NB4 (cell line): ENCODE measurements at regions not wholly inside any gene's neighbourhood (a gene's known extent, or its start where the extent isn't known, plus 50 kb on each side); places are given as distances from the start of the nearest gene placed in this dataset.

ENCODE experiments used
- CTCF ChIP-seq: IDR thresholded peaks from one replicate; pipeline ENCODE4 v1.5.1; 2012; ENCODE audit warnings: low read depth, low read length
- POLR2A ChIP-seq: IDR thresholded peaks from 2 replicates; pipeline ENCODE4 v1.6.1; 2011; ENCODE audit warnings: mild to moderate bottlenecking; ENCODE audit not compliant: insufficient read length; ENCODE audit errors: extremely low read depth

- TF ChIP-seq CTCF (no peak), POLR2A (no peak)
Observed at GRCh38 chrX:42460706-42461105, 317.3 kb downstream of the PPP1R2C start.
